ENCODE measurements at regions not wholly inside any gene's neighbourhood (a gene's known extent, or its start where the extent isn't known, plus 50 kb on each side); places are given as distances from the start of the nearest gene placed in this dataset.

GRCh38 chr18:59822612-59823550, 76.9 kb upstream of the PMAIP1 start:
- intact Hi-C loops (cut with DNase I), result loop anchor here (5.0 kb wide), 1 partner anchor 361 kb away; no protein-coding TSS in a partner anchor
- Histone ChIP-seq H3K4me3 (no peak overlapping the region), H3K27ac (no peak overlapping the region), H3K9me3 (no peaks in the 10 kb centered on the region), H3K27me3 (no peaks in the 10 kb centered on the region), H3K36me3 (no peaks in the 10 kb centered on the region), H3K4me1 (no peaks in the 10 kb centered on the region)
- DNase-seq (ENCODE audit: extremely low spot score in 2 of 2), result no peak
- TF ChIP-seq POLR2A (IDR thresholded peaks at IDR 0.05) (no peak), CTCF (IDR thresholded peaks at IDR 0.05) (no peak), POLR2AphosphoS5 (IDR thresholded peaks at IDR 0.05; ENCODE audit: insufficient read depth in 1 of 2, low read depth in 1 of 2) (no peak)

- no peak overlapping the region for H3K4me3 ChIP-seq
- TF ChIP-seq CTCF (IDR thresholded peaks at IDR 0.05) (no peak), POLR2AphosphoS5 (IDR thresholded peaks at IDR 0.05; ENCODE audit: insufficient read depth in 1 of 2, low read depth in 1 of 2) (no peak), POLR2A (IDR thresholded peaks at IDR 0.05) (no peak)
- H3K9me3 ChIP-seq, result no peaks in the 10 kb centered on the region
- H3K4me1 ChIP-seq, result no peaks in the 10 kb centered on the region
- intact Hi-C loops (cut with DNase I), result loop anchor here (5.0 kb wide), 1 partner anchor 360 kb away; no protein-coding TSS in a partner anchor
- no peak for DNase-seq (ENCODE audit: extremely low spot score in 2 of 2)
- H3K27me3 ChIP-seq, result no peaks in the 10 kb centered on the region
- H3K27ac ChIP-seq, result no peak overlapping the region
- H3K36me3 ChIP-seq, result no peaks in the 10 kb centered on the region
These were observed 77.8 kb upstream of the PMAIP1 start for GRCh38 chr18:59821983-59822382.

GRCh38 chr18:59820663-59821062, 79.1 kb upstream of the PMAIP1 start:
- no peaks in the 10 kb centered on the region for H3K9me3 ChIP-seq
- no peak overlapping the region for H3K27ac ChIP-seq
- intact Hi-C loops (cut with DNase I), result loop anchor here (5.0 kb wide), 1 partner anchor 358 kb away; no protein-coding TSS in a partner anchor
- H3K27me3 ChIP-seq, result no peaks in the 10 kb centered on the region
- no peaks in the 10 kb centered on the region for H3K4me1 ChIP-seq
- no peak overlapping the region for H3K4me3 ChIP-seq
- DNase-seq (ENCODE audit: extremely low spot score in 2 of 2), result no peak
- TF ChIP-seq POLR2A (IDR thresholded peaks at IDR 0.05) (no peak), CTCF (IDR thresholded peaks at IDR 0.05) (no peak)
- no peaks in the 10 kb centered on the region for H3K36me3 ChIP-seq

GRCh38 chr18:59818769-59819168, 81.0 kb upstream of the PMAIP1 start:
- intact Hi-C loops (cut with DNase I), result no loop called here
- H3K36me3 ChIP-seq, result no peaks in the 10 kb centered on the region
- H3K27me3 ChIP-seq, result no peaks in the 10 kb centered on the region
- no peak overlapping the region for H3K4me3 ChIP-seq
- no peak for TF ChIP-seq CTCF (IDR thresholded peaks at IDR 0.05)
- no peak for TF ChIP-seq POLR2AphosphoS5 (IDR thresholded peaks at IDR 0.05; ENCODE audit: insufficient read depth in 1 of 2, low read depth in 1 of 2)
- no peak for TF ChIP-seq POLR2A (IDR thresholded peaks at IDR 0.05)
- no peaks in the 10 kb centered on the region for H3K9me3 ChIP-seq
- DNase-seq (ENCODE audit: extremely low spot score in 2 of 2), result no peak
- H3K27ac ChIP-seq, result no peak overlapping the region
- no peaks in the 10 kb centered on the region for H3K4me1 ChIP-seq

GRCh38 chr18:59814891-59815290, 84.9 kb upstream of the PMAIP1 start:
- no peak overlapping the region for H3K27ac ChIP-seq
- no peak for DNase-seq (ENCODE audit: extremely low spot score in 2 of 2)
- intact Hi-C loops (cut with DNase I), result no loop called here
- H3K36me3 ChIP-seq, result no peaks in the 10 kb centered on the region
- no peaks in the 10 kb centered on the region for H3K9me3 ChIP-seq
- H3K27me3 ChIP-seq, result no peaks in the 10 kb centered on the region
- no peaks in the 10 kb centered on the region for H3K4me1 ChIP-seq
- TF ChIP-seq POLR2AphosphoS5 (IDR thresholded peaks at IDR 0.05; ENCODE audit: insufficient read depth in 1 of 2, low read depth in 1 of 2), result no peak
- no peak for TF ChIP-seq POLR2A (IDR thresholded peaks at IDR 0.05)
- no peak for TF ChIP-seq CTCF (IDR thresholded peaks at IDR 0.05)
- H3K4me3 ChIP-seq, result no peak overlapping the region

Measured in vagina (tissue), 2 donors.